HG03196 (cell line): ENCODE measurements at regions not wholly inside any gene's neighbourhood (a gene's known extent, or its start where the extent isn't known, plus 50 kb on each side); places are given as distances from the start of the nearest gene placed in this dataset.
A peak's percentile ranks its signal among the peaks of the same experiment; 100 is the strongest.

Experiments
- ATAC-seq: cut with Tn5 transposase; IDR thresholded peaks from one replicate; pipeline ENCODE4 v1.9.1; 2021; ENCODE audit not compliant: unreplicated experiment

GRCh38 chr2:64704161-64704560 is 50.4 kb upstream of the SERTAD2 start:
- no peak for ATAC-seq

GRCh38 chr2:64704996-64705395 is 51.3 kb upstream of the SERTAD2 start:
- ATAC-seq = no peak

- no peak for ATAC-seq
Observed at GRCh38 chr2:64707276-64707675, 53.6 kb upstream of the SERTAD2 start.

- no peak for ATAC-seq
Observed at GRCh38 chr2:64708829-64709228, 55.1 kb upstream of the SERTAD2 start.

GRCh38 chr2:64711252-64711800 is 57.6 kb upstream of the SERTAD2 start:
- ATAC-seq = no peak

- ATAC-seq = no peak
Observed at GRCh38 chr2:64713686-64714085, 60.0 kb upstream of the SERTAD2 start.

GRCh38 chr2:64716569-64716968 is 62.9 kb upstream of the SERTAD2 start:
- no peak for ATAC-seq

- no peak for ATAC-seq
Observed at GRCh38 chr2:64718250-64718885, 64.7 kb upstream of the SERTAD2 start.

- ATAC-seq = no peak
Observed at GRCh38 chr2:64720535-64721319, 67.0 kb upstream of the SERTAD2 start.

GRCh38 chr2:64721320-64721623 is 67.6 kb upstream of the SERTAD2 start:
- ATAC-seq = no peak

- ATAC-seq = no peak
Observed at GRCh38 chr2:64722291-64723044, 68.8 kb upstream of the SERTAD2 start.

- peak; percentile 83 for ATAC-seq
Observed at GRCh38 chr2:64727013-64727767, 73.5 kb upstream of the SERTAD2 start.

GRCh38 chr2:64727843-64728463 is 74.2 kb upstream of the SERTAD2 start:
- ATAC-seq = peak; percentile 36

GRCh38 chr2:64730551-64731262 is 77.0 kb upstream of the SERTAD2 start:
- ATAC-seq = no peak

- no peak for ATAC-seq
Observed at GRCh38 chr2:64731263-64731643, 77.5 kb upstream of the SERTAD2 start.

GRCh38 chr2:64731746-64732145 is 78.0 kb upstream of the SERTAD2 start:
- no peak for ATAC-seq

- no peak for ATAC-seq
Observed at GRCh38 chr2:64732146-64732545, 78.4 kb upstream of the SERTAD2 start.

- ATAC-seq = no peak
Observed at GRCh38 chr2:64735504-64735903, 81.8 kb upstream of the SERTAD2 start.

GRCh38 chr2:64737547-64737946 is 83.8 kb upstream of the SERTAD2 start:
- ATAC-seq = no peak

- ATAC-seq = peak; percentile 67
Observed at GRCh38 chr2:64738026-64738425, 84.3 kb upstream of the SERTAD2 start.
